Parathyroid adenoma (tissue), 2 donors: ENCODE measurements at regions not wholly inside any gene's neighbourhood (a gene's known extent, or its start where the extent isn't known, plus 50 kb on each side); places are given as distances from the start of the nearest gene placed in this dataset.

Experiments
- H2AFZ ChIP-seq: fragments of 300-600 bp; sonication (generic); one replicate; pipeline ENCODE4 v1.7.0; 2017; ENCODE audit warnings: antibody characterized with exemption, mild to moderate bottlenecking
- H3K27ac ChIP-seq: fragments of 300-600 bp; sonication (generic); one replicate; pipeline ENCODE4 v1.7.0; 2017
- H3K27me3 ChIP-seq: fragments of 300-600 bp; sonication (generic); one replicate; pipeline ENCODE4 v1.7.0; 2017; ENCODE audit warnings: low read length; ENCODE audit not compliant: control insufficient read depth, insufficient read depth
- H3K36me3 ChIP-seq: fragments of 300-600 bp; sonication (generic); one replicate; pipeline ENCODE4 v1.7.0; 2017; ENCODE audit warnings: low read length; ENCODE audit not compliant: control insufficient read depth, insufficient read depth
- H3K4me1 ChIP-seq: fragments of 300-600 bp; sonication (generic); one replicate; pipeline ENCODE4 v1.7.0; 2017; ENCODE audit warnings: control low read depth
- H3K4me2 ChIP-seq: fragments of 300-600 bp; sonication (generic); one replicate; pipeline ENCODE4 v1.7.0; 2017; ENCODE audit warnings: low read length
- H3K4me3 ChIP-seq: fragments of 300-600 bp; sonication (generic); one replicate; pipeline ENCODE4 v1.7.0; 2017; ENCODE audit warnings: low read depth, low read length
- H3K79me2 ChIP-seq: fragments of 300-600 bp; sonication (generic); one replicate; pipeline ENCODE4 v1.7.0; 2017; ENCODE audit warnings: control low read depth
- H3K9ac ChIP-seq: fragments of 300-600 bp; sonication (generic); one replicate; pipeline ENCODE4 v1.7.0; 2017; ENCODE audit warnings: mild to moderate bottlenecking
- H3K9me3 ChIP-seq: fragments of 300-600 bp; sonication (generic); one replicate; pipeline ENCODE4 v1.7.0; 2017; ENCODE audit warnings: low read length; ENCODE audit not compliant: control insufficient read depth
- CTCF ChIP-seq: fragments of 300-600 bp; sonication (generic); IDR thresholded peaks from one replicate; pipeline ENCODE4 v1.7.0; 2017; ENCODE audit warnings: antibody characterized with exemption, mild to moderate bottlenecking
- donor health status: primary hyperparathyroidism.

DNA sequence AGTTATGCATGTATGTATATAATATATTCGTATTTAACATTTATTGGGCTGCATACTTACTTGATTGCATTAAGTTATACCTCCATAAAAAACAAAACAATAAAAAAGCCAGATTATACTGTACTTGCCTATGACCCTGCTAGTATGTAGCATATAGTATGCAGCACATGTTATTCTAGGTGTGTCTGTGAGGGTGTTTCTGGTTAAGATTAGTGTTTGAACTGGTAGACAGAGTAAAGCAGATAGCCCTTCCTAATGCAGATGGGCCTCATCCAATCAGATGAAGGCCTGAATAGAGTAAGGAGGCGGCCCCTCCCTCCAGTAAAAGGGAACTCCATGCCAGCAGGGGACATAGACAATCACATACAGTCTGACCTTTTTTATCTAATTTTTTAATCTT lies 323.3 kb upstream of the USP24 start:
- H3K79me2 ChIP-seq: no peaks in the 10 kb centered on the region
- no peaks in the 10 kb centered on the region for H3K9me3 ChIP-seq
- no peak overlapping the region for H3K27ac ChIP-seq
- no peak overlapping the region for H2AFZ ChIP-seq
- no peak overlapping the region for H3K9ac ChIP-seq
- no peak overlapping the region for H3K4me3 ChIP-seq
- no peaks in the 10 kb centered on the region for H3K4me1 ChIP-seq
- no peak overlapping the region for H3K4me2 ChIP-seq
- TF ChIP-seq CTCF: no peak
- H3K36me3 ChIP-seq: no peaks in the 10 kb centered on the region
- H3K27me3 ChIP-seq: no peaks in the 10 kb centered on the region

GRCh38 chr1:55536545-55536865 lies 321.3 kb upstream of the USP24 start:
- Histone ChIP-seq H3K9me3 (no peaks in the 10 kb centered on the region), H3K4me3 (no peak overlapping the region), H3K27me3 (no peaks in the 10 kb centered on the region), H2AFZ (no peak overlapping the region), H3K4me1 (no peaks in the 10 kb centered on the region), H3K9ac (no peak overlapping the region), H3K36me3 (no peaks in the 10 kb centered on the region), H3K27ac (no peak overlapping the region), H3K4me2 (no peak overlapping the region), H3K79me2 (no peaks in the 10 kb centered on the region)
- TF ChIP-seq CTCF: no peak

- Histone ChIP-seq H3K4me2 (no peak overlapping the region), H3K36me3 (no peaks in the 10 kb centered on the region), H3K27ac (no peak overlapping the region), H3K9ac (no peak overlapping the region), H3K4me3 (no peak overlapping the region), H3K9me3 (no peaks in the 10 kb centered on the region), H2AFZ (no peak overlapping the region), H3K79me2 (no peaks in the 10 kb centered on the region), H3K4me1 (no peaks in the 10 kb centered on the region), H3K27me3 (no peaks in the 10 kb centered on the region)
- TF ChIP-seq CTCF: no peak
Observed at GRCh38 chr1:55535724-55536544, 320.8 kb upstream of the USP24 start.

DNA sequence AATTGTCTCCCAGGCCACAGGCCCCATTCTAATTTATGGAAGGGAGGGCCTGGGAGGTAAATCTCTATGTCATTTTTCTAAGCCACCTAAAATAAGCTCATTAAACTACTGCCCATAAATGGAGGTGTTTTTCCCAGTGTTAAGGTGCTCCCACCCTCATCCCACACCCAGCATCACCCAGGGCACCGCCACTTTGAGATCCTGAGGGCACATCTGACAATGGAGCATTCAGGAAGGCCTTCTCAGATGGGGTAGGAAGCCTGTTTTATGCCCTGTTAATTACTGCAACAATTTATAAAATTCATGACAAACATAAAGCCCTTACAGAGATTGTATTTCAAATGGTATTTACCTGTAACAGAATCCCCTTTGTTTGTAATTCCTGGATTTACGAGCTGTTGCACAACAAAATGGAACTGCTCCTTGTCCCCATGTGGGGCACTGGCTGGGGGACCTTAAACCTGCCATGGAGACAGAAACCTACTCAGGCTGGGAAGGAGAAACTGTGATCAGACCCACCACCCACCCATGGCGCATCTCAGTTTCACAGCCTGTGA lies 319.5 kb upstream of the USP24 start:
- Histone ChIP-seq H2AFZ (no peak overlapping the region), H3K27me3 (no peaks in the 10 kb centered on the region), H3K9ac (no peak overlapping the region), H3K4me3 (no peak overlapping the region), H3K79me2 (no peaks in the 10 kb centered on the region), H3K4me1 (no peaks in the 10 kb centered on the region), H3K27ac (no peak overlapping the region), H3K9me3 (no peaks in the 10 kb centered on the region), H3K36me3 (no peaks in the 10 kb centered on the region), H3K4me2 (no peak overlapping the region)
- no peak for TF ChIP-seq CTCF

- no peak overlapping the region for H3K4me3 ChIP-seq
- no peak overlapping the region for H3K27ac ChIP-seq
- H3K79me2 ChIP-seq: no peaks in the 10 kb centered on the region
- no peaks in the 10 kb centered on the region for H3K9me3 ChIP-seq
- no peaks in the 10 kb centered on the region for H3K4me1 ChIP-seq
- H3K4me2 ChIP-seq: no peak overlapping the region
- H3K36me3 ChIP-seq: no peaks in the 10 kb centered on the region
- no peaks in the 10 kb centered on the region for H3K27me3 ChIP-seq
- H3K9ac ChIP-seq: no peak overlapping the region
- no peak for TF ChIP-seq CTCF
- H2AFZ ChIP-seq: no peak overlapping the region
Observed at GRCh38 chr1:55531644-55532043, 316.5 kb upstream of the USP24 start.
